A673 (cell line): ENCODE measurements at regions not wholly inside any gene's neighbourhood (a gene's known extent, or its start where the extent isn't known, plus 50 kb on each side); places are given as distances from the start of the nearest gene placed in this dataset.

Experiments
- BruUV-seq: library from RNA; stranded (reverse); fragments of 400-500 nt; replicated peaks from 2 replicates; lab custom pipeline; 2021; lab: Mats Ljungman, UMichigan
- CTCF ChIA-PET: fragments of 300-600 bp; sonication (Branson Sonifier 250); formaldehyde crosslinking; loops from one replicate; lab custom pipeline; 2022; ENCODE audit warnings: antibody characterized with exemption; lab: Charles Lee
- POLR2A ChIA-PET: fragments of 300-600 bp; sonication (Branson Sonifier 250); formaldehyde crosslinking; loops from one replicate; lab custom pipeline; 2022; ENCODE audit warnings: antibody characterized with exemption; ENCODE audit not compliant: low non-redundant PET; lab: Charles Lee
- DNase-seq: peaks from one replicate; pipeline ENCODE4 v3.0.0-alpha.2; 2015; ENCODE audit warnings: low spot score
- H3K27ac ChIP-seq: fragments of 200-600 bp; sonication (generic); 2 replicates; pipeline ENCODE4 v1.5.1; 2016; ENCODE audit warnings: mixed run types, low read depth, mild to moderate bottlenecking, mixed read lengths, antibody characterized with exemption, low read length; ENCODE audit not compliant: poor library complexity, severe bottlenecking
- H3K27me3 ChIP-seq: fragments of 200-600 bp; sonication (generic); replicated peaks from 2 replicates; pipeline ENCODE4 v1.6.1; 2017; ENCODE audit warnings: mixed run types, low read depth, mild to moderate bottlenecking, mixed read lengths, antibody characterized with exemption, low read length; ENCODE audit not compliant: insufficient read depth, poor library complexity
- H3K36me3 ChIP-seq: fragments of 200-600 bp; sonication (generic); 2 replicates; pipeline ENCODE4 v1.6.1; 2016; ENCODE audit warnings: mixed run types, mild to moderate bottlenecking, mixed read lengths, antibody characterized with exemption, low read length; ENCODE audit not compliant: insufficient read depth, poor library complexity, severe bottlenecking
- H3K4me1 ChIP-seq: fragments of 200-600 bp; sonication (generic); 2 replicates; pipeline ENCODE4 v1.6.1; 2017; ENCODE audit warnings: mixed run types, mild to moderate bottlenecking, mixed read lengths, antibody characterized with exemption, low read length; ENCODE audit not compliant: insufficient read depth, poor library complexity, severe bottlenecking
- H3K4me3 ChIP-seq: fragments of 200-600 bp; sonication (generic); 2 replicates; pipeline ENCODE4 v1.5.1; 2016; ENCODE audit warnings: low read depth, mixed run types, mild to moderate bottlenecking, mixed read lengths, low read length; ENCODE audit not compliant: poor library complexity, severe bottlenecking
- H3K9me3 ChIP-seq: fragments of 200-600 bp; sonication (generic); 2 replicates; pipeline ENCODE4 v1.6.1; 2016; ENCODE audit warnings: mixed run types, low read depth, mild to moderate bottlenecking, mixed read lengths, antibody characterized with exemption, low read length; ENCODE audit not compliant: poor library complexity, severe bottlenecking
- CTCF ChIP-seq: fragments of 300-800, 200-600 bp; sonication (generic); conservative IDR thresholded peaks from 2 replicates; pipeline ENCODE4 v1.5.1; 2017; ENCODE audit warnings: low read depth, mild to moderate bottlenecking, antibody characterized with exemption, low read length, moderate library complexity, mixed read lengths
- EZH2 ChIP-seq: fragments of 200-600 bp; sonication (generic); IDR thresholded peaks from 2 replicates; pipeline ENCODE4 v1.6.1; 2017; ENCODE audit warnings: borderline replicate concordance, low read depth, mild to moderate bottlenecking, mixed read lengths, antibody characterized with exemption, low read length; ENCODE audit not compliant: poor library complexity, severe bottlenecking
- intact Hi-C: fragments of 100-400 bp; cut with micrococcal nuclease; formaldehyde crosslinking; loops from one replicate; pipeline ENCODE4 v1.10.0; 2022; ENCODE audit not compliant: unreplicated experiment

GRCh38 chr3:104402902-104403301 is 963.8 kb upstream of the ALCAM start:
- ChIA-PET CTCF (interaction anchor here (0.6 kb wide), 1 partner anchor 212 kb away, joined by 3 read pairs; no protein-coding TSS in a partner anchor), POLR2A (no interaction called here)
- Histone ChIP-seq H3K4me3 (no peak overlapping the region), H3K36me3 (no peaks in the 10 kb centered on the region), H3K27ac (no peak overlapping the region), H3K9me3 (no peaks in the 10 kb centered on the region), H3K4me1 (no peaks in the 10 kb centered on the region), H3K27me3 (no peaks in the 10 kb centered on the region)
- no peak for TF ChIP-seq EZH2
- no peak for TF ChIP-seq CTCF
- DNase-seq: no peak
- intact Hi-C loops: no loop called here
- no TSS peak for BruUV-seq

DNA sequence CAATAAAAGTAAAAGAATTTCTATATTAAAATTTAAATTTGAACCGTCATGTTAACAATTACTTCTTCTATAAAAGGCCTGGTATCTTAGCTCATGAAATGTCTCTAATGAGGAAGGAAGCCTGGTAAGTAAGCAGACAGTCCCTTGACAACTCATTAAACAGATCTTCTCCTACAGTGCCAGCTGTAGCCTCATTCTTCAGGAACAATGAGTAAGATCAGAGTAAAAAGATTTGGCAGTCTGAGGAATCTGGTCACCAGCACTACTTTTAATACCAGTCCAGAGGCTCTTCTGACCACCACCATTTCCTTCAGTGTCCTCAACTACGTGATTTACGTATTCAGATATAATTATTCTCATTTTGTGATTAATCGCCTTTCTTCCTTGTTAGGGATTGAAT is 955.0 kb upstream of the ALCAM start:
- TF ChIP-seq EZH2: no peak
- TF ChIP-seq CTCF: no peak
- H3K36me3 ChIP-seq: no peaks in the 10 kb centered on the region

DNA sequence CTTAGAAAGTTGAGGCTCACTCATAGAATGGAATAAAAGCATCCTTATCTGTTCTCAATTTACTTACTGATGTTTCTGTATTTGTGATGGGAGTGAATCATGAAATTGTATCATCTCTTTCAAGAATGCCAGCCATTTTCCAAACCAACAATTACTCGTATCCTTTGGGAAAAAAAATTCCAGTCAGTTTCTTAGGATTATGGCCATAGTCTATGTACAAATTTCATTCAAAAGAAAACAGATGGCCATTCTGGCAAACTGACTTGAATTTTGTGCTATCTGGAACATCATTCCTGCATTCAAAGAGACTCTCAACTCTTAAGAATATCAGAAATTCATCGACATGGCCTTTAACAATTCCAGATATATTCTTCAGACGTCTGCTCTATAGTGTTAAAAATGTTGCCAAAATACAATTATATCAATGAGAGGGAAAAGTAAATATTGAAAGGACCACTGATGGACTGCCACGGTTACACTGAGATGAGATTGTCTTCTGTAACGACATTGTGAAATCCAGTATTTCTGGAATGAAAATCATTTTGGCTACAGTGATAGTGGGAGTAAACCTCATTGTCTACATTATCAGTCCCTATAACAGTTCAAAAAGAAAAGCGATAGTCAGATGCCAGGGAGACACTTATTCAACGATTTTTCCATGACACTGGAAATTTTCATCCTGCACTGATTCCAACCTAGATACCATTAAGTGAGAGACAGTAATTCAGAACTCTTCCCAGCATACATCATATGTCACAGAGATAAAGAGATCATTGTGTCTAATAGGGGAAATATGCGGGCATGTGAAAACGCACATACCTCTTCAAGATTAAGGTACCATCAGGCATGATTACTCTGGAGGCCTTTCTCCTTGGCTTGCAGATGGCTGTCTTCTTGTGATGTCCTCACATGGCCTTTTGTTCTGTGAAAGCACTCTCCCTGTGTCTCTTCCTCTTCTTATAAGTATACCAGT is 953.8 kb upstream of the ALCAM start:
- DNase-seq: no peak
- no peak overlapping the region for H3K4me3 ChIP-seq
- intact Hi-C loops: no loop called here
- no peak overlapping the region for H3K27ac ChIP-seq
- ChIA-PET POLR2A (no interaction called here), CTCF (no interaction called here)
- H3K36me3 ChIP-seq: no peaks in the 10 kb centered on the region
- peaks cover 6% of the 10 kb centered on the region for H3K4me1 ChIP-seq
- no TSS peak for BruUV-seq
- no peaks in the 10 kb centered on the region for H3K27me3 ChIP-seq
- TF ChIP-seq EZH2 (no peak), CTCF (no peak)
- no peaks in the 10 kb centered on the region for H3K9me3 ChIP-seq

More for the DNA sequence above, 955.0 kb upstream of the ALCAM start:
- DNase-seq: peak; percentile 30
- H3K27me3 ChIP-seq: no peaks in the 10 kb centered on the region
- ChIA-PET POLR2A (no interaction called here), CTCF (no interaction called here)
- H3K4me3 ChIP-seq: no peak overlapping the region
- no peaks in the 10 kb centered on the region for H3K9me3 ChIP-seq
- no TSS peak for BruUV-seq
- H3K4me1 ChIP-seq: peaks cover 6% of the 10 kb centered on the region
- intact Hi-C loops: no loop called here
- H3K27ac ChIP-seq: no peak overlapping the region
